ENCODE measurements at regions not wholly inside any gene's neighbourhood (a gene's known extent, or its start where the extent isn't known, plus 50 kb on each side); places are given as distances from the start of the nearest gene placed in this dataset.

GRCh38 chr12:84685379-84685778 lies 227.2 kb downstream of the SLC6A15 start:
- Histone ChIP-seq H3K56ac (replicated peaks; ENCODE audit: insufficient read length, low read depth, low read length) (no peak overlapping the region), H3K79me2 (ENCODE audit: control insufficient read depth in 1 of 2, insufficient read depth in 2 of 2, low read length in 2 of 2) (peaks cover 0 to 7% of the 10 kb centered on the region in 2 experiments; a peak in 3 of 4 replicates)
- TF ChIP-seq POLR2AphosphoS5 (IDR thresholded peaks at IDR 0.05; ENCODE audit: low read depth, low read length) (no peak), MAFK (IDR thresholded peaks at IDR 0.05; ENCODE audit: low read depth, low read length) (no peak), TAF1 (IDR thresholded peaks at IDR 0.05; ENCODE audit: low read depth, low read length) (no peak), ATF2 (IDR thresholded peaks at IDR 0.05; ENCODE audit: low read length) (no peak), HDAC6 (IDR thresholded peaks at IDR 0.05; ENCODE audit: low read depth, low read length) (no peak), BRCA1 (IDR thresholded peaks at IDR 0.05; ENCODE audit: low read depth, low read length) (no peak), RAD21 (IDR thresholded peaks at IDR 0.05 in 1 of 2, conservative IDR thresholded peaks at IDR 0.05 in 1 of 2; ENCODE audit: low read depth in 2 of 2, low read length in 2 of 2) (no peak), SIN3A (conservative IDR thresholded peaks at IDR 0.05 in 1 of 2, IDR thresholded peaks at IDR 0.05 in 1 of 2; ENCODE audit: low read depth in 1 of 2, low read length in 2 of 2) (no peak), SIX5 (IDR thresholded peaks at IDR 0.05; ENCODE audit: low read depth, low read length) (no peak), TCF12 (IDR thresholded peaks at IDR 0.05; ENCODE audit: low read depth, low read length) (no peak), JUN (IDR thresholded peaks at IDR 0.05; ENCODE audit: low read depth, low read length) (no peak), POU5F1 (IDR thresholded peaks at IDR 0.05; ENCODE audit: low read depth, low read length) (no peak), ZNF274 (IDR thresholded peaks at IDR 0.05; ENCODE audit: borderline replicate concordance, extremely low read depth, low read length) (no peak), SP4 (IDR thresholded peaks at IDR 0.05; ENCODE audit: low read length) (no peak)

More at GRCh38 chr12:84685379-84685778, 227.2 kb downstream of the SLC6A15 start:
- Histone ChIP-seq H4K5ac (ENCODE audit: insufficient read length, low read depth, low read length) (no peak overlapping the region), H3K4ac (replicated peaks; ENCODE audit: insufficient read length, low read depth, low read length) (no peak overlapping the region), H3K9me3 (ENCODE audit: insufficient read depth in 2 of 2, low read depth in 1 of 2, low read length in 1 of 2) (no peaks in the 10 kb centered on the region), H2AK5ac (ENCODE audit: low read depth, low read length) (no peak overlapping the region), H3K4me1 (replicated peaks in 1 of 4; ENCODE audit: control insufficient read depth in 3 of 4, insufficient read depth in 4 of 4, low read length in 3 of 4) (peaks cover 0 to 3% (median 1%) of the 10 kb centered on the region in 4 experiments; a peak in 3 of 7 replicates), H3K4me3 (ENCODE audit: extremely low read depth in 1 of 4, insufficient read depth in 2 of 4, low read depth in 3 of 4, low read length in 4 of 4) (no peak overlapping the region), H3K23me2 (ENCODE audit: low read depth, low read length) (no peaks in the 10 kb centered on the region), H4K91ac (replicated peaks; ENCODE audit: insufficient read length, low read length) (no peak overlapping the region), H3K14ac (ENCODE audit: insufficient read length) (no peak overlapping the region), H4K8ac (ENCODE audit: extremely low read depth, insufficient read depth, low read length) (no peak overlapping the region), H3K23ac (ENCODE audit: insufficient read length) (no peak overlapping the region), H2BK5ac (ENCODE audit: low read depth, low read length) (no peak overlapping the region), H2BK20ac (ENCODE audit: low read length) (no peak overlapping the region), H3K4me2 (ENCODE audit: insufficient read depth in 1 of 2, low read depth in 2 of 2, low read length in 2 of 2) (peak overlapping the region in 1 of 2 experiments; percentile 91; a peak in 1 of 4 replicates), H4K20me1 (replicated peaks in 1 of 2; ENCODE audit: control insufficient read depth in 1 of 2, insufficient read depth in 2 of 2, low read length in 2 of 2) (no peaks in the 10 kb centered on the region), H2BK15ac (ENCODE audit: low read length) (no peak overlapping the region), H3K79me1 (ENCODE audit: low read depth, low read length) (no peaks in the 10 kb centered on the region), H3K27ac (ENCODE audit: low read depth, low read length) (no peak overlapping the region), H2BK12ac (ENCODE audit: low read depth, low read length) (no peak overlapping the region), H3K9ac (replicated peaks in 1 of 4; ENCODE audit: extremely low read depth in 1 of 4, low read depth in 3 of 4, low read length in 3 of 4) (no peak overlapping the region), H2AFZ (ENCODE audit: low read length) (no peak overlapping the region), H3K18ac (ENCODE audit: extremely low read depth, low read length) (no peak overlapping the region), H2BK120ac (replicated peaks; ENCODE audit: low read depth, low read length) (no peak overlapping the region), H3K36me3 (ENCODE audit: control insufficient read depth in 2 of 4, insufficient read depth in 4 of 4, low read length in 3 of 4) (no peaks in the 10 kb centered on the region), H3K27me3 (replicated peaks in 1 of 4; ENCODE audit: control insufficient read depth in 3 of 4, extremely low read depth in 1 of 4, insufficient read depth in 3 of 4, low read length in 3 of 4) (no peaks in the 10 kb centered on the region)
- ChIA-PET CTCF (ENCODE audit: partially characterized antibody) (interaction anchor here (1.1 kb wide), 1 partner anchor 10 kb away, joined by 3 read pairs; no protein-coding TSS in a partner anchor), POLR2A (ENCODE audit: partially characterized antibody) (no interaction called here)
- no peak for FAIRE-seq
- DNase-seq (ENCODE audit: low read depth in 1 of 2, low spot score in 2 of 2), result no peak

All from H1 (cell line).